ENCODE measurements at regions not wholly inside any gene's neighbourhood (a gene's known extent, or its start where the extent isn't known, plus 50 kb on each side); places are given as distances from the start of the nearest gene placed in this dataset.

- TF ChIP-seq POLR2A (IDR thresholded peaks at IDR 0.05; ENCODE audit: control extremely low read depth in 1 of 2, low read depth in 2 of 2, low read length in 2 of 2) = no peak
- no peak for TF ChIP-seq CTCF (IDR thresholded peaks at IDR 0.05; ENCODE audit: control extremely low read depth in 1 of 3, insufficient read depth in 1 of 3, low read depth in 1 of 3, low read length in 3 of 3)
- TF ChIP-seq ASH2L (IDR thresholded peaks at IDR 0.05; ENCODE audit: low read length) = no peak
- no peak for TF ChIP-seq SIN3A (conservative IDR thresholded peaks at IDR 0.05 in 1 of 2, IDR thresholded peaks at IDR 0.05 in 1 of 2; ENCODE audit: low read depth in 1 of 2, low read length in 2 of 2)
- TF ChIP-seq EP300 (IDR thresholded peaks at IDR 0.05; ENCODE audit: borderline replicate concordance in 1 of 2, low read depth in 2 of 2, low read length in 2 of 2) = no peak
- no peak for TF ChIP-seq POLR2AphosphoS5 (IDR thresholded peaks at IDR 0.05; ENCODE audit: low read depth, low read length)
- TF ChIP-seq SP1 (IDR thresholded peaks at IDR 0.05; ENCODE audit: low read depth, low read length) = no peak
- TF ChIP-seq RXRA (IDR thresholded peaks at IDR 0.05; ENCODE audit: insufficient read depth, low read depth, low read length) = no peak
Measured at GRCh38 chr4:23967281-23967680, 77.4 kb upstream of the PPARGC1A start.
